Activated naive CD8-positive, alpha-beta T cell treated with anti-CD3 and anti-CD28 coated beads, Interleukin-2, amount 50 U/mL, for 24 hours (primary cell): ENCODE measurements at regions not wholly inside any gene's neighbourhood (a gene's known extent, or its start where the extent isn't known, plus 50 kb on each side); places are given as distances from the start of the nearest gene placed in this dataset.
"Not testable (repeated sequence)": the region's sequence is repeated elsewhere in the genome, so short reads cannot be mapped to it uniquely, and the experiment has no call there.

ENCODE experiments used
- ATAC-seq: fragments of 150-1000 bp; cut with Tn5 transposase; one replicate; pipeline ENCODE4 v1.10.0; 2021
- DNase-seq: peaks from one replicate; pipeline ENCODE4 v3.0.0; 2021
- H3K27ac Mint-ChIP-seq: one replicate; pipeline ENCODE4 v1.8.0; 2021; ENCODE audit warnings: mild to moderate bottlenecking, mixed read lengths
- H3K27me3 Mint-ChIP-seq: one replicate; pipeline ENCODE4 v1.8.0; 2021; ENCODE audit warnings: mixed read lengths
- H3K36me3 Mint-ChIP-seq: one replicate; pipeline ENCODE4 v1.8.0; 2021; ENCODE audit warnings: low read depth, mixed read lengths
- H3K4me1 Mint-ChIP-seq: one replicate; pipeline ENCODE4 v1.8.0; 2021; ENCODE audit warnings: mixed read lengths
- H3K4me3 Mint-ChIP-seq: one replicate; pipeline ENCODE4 v1.8.0; 2021; ENCODE audit warnings: mild to moderate bottlenecking, moderate library complexity, mixed read lengths
- H3K9me3 Mint-ChIP-seq: one replicate; pipeline ENCODE4 v1.8.0; 2021; ENCODE audit warnings: mixed read lengths

DNA sequence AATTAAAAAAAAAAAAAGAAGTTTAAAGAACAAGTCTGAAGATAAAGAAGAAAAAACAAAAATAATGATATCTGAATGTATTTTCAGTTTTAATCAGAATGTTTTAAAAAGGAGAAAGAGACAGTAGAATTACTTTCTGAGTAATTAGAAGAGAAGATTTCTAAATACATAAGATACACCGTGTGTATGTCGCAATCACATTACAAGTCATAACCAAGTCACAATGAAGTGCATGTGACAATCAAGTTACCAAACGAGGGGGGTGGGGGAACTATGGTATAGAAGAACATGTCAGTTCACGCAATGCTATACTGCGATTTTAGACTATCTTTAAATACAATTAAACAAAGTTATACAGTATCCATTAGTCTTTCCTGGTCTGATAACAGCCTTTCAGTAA, 1464.1 kb upstream of the FLRT2 start:
- Mint-ChIP-seq H3K4me3 (no peak overlapping the region), H3K36me3 (no peaks in the 10 kb centered on the region), H3K4me1 (no peaks in the 10 kb centered on the region), H3K27me3 (no peaks in the 10 kb centered on the region), H3K9me3 (peaks cover 11% of the 10 kb centered on the region), H3K27ac (no peak overlapping the region)
- no peak for ATAC-seq
- no peak for DNase-seq

GRCh38 chr14:84068288-84068687, 1461.7 kb upstream of the FLRT2 start:
- no peak overlapping the region for H3K4me3 Mint-ChIP-seq
- H3K36me3 Mint-ChIP-seq: no peaks in the 10 kb centered on the region
- H3K27me3 Mint-ChIP-seq: no peaks in the 10 kb centered on the region
- H3K4me1 Mint-ChIP-seq: no peaks in the 10 kb centered on the region
- H3K9me3 Mint-ChIP-seq: peaks cover 8% of the 10 kb centered on the region
- H3K27ac Mint-ChIP-seq: no peak overlapping the region
- DNase-seq (no peak), ATAC-seq (no peak)

DNA sequence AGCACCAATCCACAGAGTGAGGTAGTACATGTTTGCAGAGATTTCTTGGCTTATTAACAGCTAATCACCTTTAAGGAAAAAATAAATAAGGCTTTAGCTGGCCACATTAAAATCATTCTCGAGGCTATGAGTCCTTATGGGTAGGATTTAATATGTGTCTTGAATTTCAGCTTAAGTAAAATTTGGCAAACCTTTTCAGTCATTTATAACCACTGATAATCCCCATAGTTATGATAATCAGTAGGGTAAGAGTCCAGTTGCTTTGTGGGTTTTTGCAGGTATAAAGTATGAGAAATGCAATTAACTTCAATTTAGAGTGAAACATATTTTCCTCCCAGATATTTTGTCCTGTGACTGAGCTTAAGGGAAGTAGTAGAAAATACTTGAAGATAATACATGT, 1458.9 kb upstream of the FLRT2 start:
- H3K27ac Mint-ChIP-seq: no peak overlapping the region

DNA sequence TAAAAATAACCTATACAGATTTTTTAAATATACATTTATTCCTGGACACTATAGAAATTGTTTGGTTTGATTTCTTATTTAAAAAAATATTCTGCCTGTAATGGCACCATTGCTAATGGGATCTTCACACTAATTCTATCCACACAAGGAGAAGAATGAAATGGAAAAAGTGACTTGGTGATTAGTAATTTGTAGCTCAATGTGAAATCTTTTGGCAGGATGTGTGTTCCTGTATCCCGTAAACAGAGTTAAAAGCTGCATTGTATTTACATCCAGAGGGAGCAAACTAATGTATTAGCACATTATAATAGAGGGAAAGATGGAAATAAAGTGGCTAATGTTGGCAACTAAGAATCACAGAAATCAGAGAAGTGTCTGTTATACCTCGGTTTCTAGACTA, 1455.3 kb upstream of the FLRT2 start:
- no peaks in the 10 kb centered on the region for H3K27me3 Mint-ChIP-seq
- no peaks in the 10 kb centered on the region for H3K4me1 Mint-ChIP-seq
- peaks cover 4% of the 10 kb centered on the region for H3K9me3 Mint-ChIP-seq
- no peak overlapping the region for H3K4me3 Mint-ChIP-seq
- no peak overlapping the region for H3K27ac Mint-ChIP-seq
- ATAC-seq (no peak), DNase-seq (no peak)
- H3K36me3 Mint-ChIP-seq: no peaks in the 10 kb centered on the region

More for the DNA sequence above, 1458.9 kb upstream of the FLRT2 start:
- DNase-seq (no peak), ATAC-seq (no peak)
- H3K36me3 Mint-ChIP-seq: no peaks in the 10 kb centered on the region
- H3K27me3 Mint-ChIP-seq: no peaks in the 10 kb centered on the region
- H3K9me3 Mint-ChIP-seq: peaks cover 12% of the 10 kb centered on the region
- no peaks in the 10 kb centered on the region for H3K4me1 Mint-ChIP-seq
- H3K4me3 Mint-ChIP-seq: no peak overlapping the region

DNA sequence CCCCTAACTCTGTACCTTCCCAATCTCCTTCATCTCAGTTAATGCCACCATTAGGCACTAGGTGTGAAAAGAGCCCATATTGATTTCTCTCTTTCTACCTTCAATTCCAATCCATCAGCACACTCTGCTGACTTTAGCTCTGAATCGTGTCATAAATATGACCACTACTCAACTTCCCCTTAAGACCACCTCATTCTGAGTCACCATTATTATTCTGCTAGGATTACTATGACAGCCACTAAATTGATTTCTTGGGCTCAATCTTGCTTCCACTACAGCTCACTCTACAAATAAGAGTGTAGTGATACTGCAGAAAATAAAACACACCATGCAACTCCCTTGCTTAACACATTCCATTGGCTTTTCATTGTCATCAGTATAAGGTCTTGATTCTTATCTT, 1449.0 kb upstream of the FLRT2 start:
- H3K9me3 Mint-ChIP-seq: peaks cover 16% of the 10 kb centered on the region
- H3K27ac Mint-ChIP-seq: no peak overlapping the region
- no peaks in the 10 kb centered on the region for H3K4me1 Mint-ChIP-seq
- H3K27me3 Mint-ChIP-seq: no peaks in the 10 kb centered on the region
- DNase-seq (no peak), ATAC-seq (no peak)
- H3K4me3 Mint-ChIP-seq: no peak overlapping the region
- no peaks in the 10 kb centered on the region for H3K36me3 Mint-ChIP-seq

GRCh38 chr14:84084056-84084630, 1445.8 kb upstream of the FLRT2 start:
- no peak overlapping the region for H3K4me3 Mint-ChIP-seq
- peaks cover 16% of the 10 kb centered on the region for H3K9me3 Mint-ChIP-seq
- no peaks in the 10 kb centered on the region for H3K4me1 Mint-ChIP-seq
- H3K27ac Mint-ChIP-seq: no peak overlapping the region
- DNase-seq (no peak), ATAC-seq (no peak)
- H3K36me3 Mint-ChIP-seq: no peaks in the 10 kb centered on the region
- no peaks in the 10 kb centered on the region for H3K27me3 Mint-ChIP-seq

DNA sequence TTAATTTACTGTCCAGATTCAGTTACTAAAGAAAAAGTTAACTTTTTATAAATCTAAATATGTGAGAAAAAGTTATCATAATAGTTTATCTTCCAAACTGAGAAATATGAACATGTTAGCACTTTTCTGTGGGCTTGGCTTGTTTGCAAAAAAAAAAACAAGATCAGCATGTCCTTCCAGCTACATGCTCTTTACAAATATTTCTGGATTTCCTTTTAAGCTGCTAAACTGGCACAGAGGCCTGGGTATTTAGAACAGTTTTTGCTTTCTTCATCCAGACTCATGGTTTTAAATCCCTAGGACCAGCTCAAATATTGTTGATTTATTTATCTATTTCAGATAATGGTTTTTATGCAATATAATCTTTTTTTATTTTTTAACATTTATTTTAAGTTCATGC, 1444.5 kb upstream of the FLRT2 start:
- H3K36me3 Mint-ChIP-seq: no peaks in the 10 kb centered on the region
- no peaks in the 10 kb centered on the region for H3K27me3 Mint-ChIP-seq
- ATAC-seq: no peak
- H3K9me3 Mint-ChIP-seq: peaks cover 12% of the 10 kb centered on the region
- no peaks in the 10 kb centered on the region for H3K4me1 Mint-ChIP-seq
- no peak overlapping the region for H3K27ac Mint-ChIP-seq
- DNase-seq: no peak
- no peak overlapping the region for H3K4me3 Mint-ChIP-seq

GRCh38 chr14:84086714-84087113, 1443.2 kb upstream of the FLRT2 start:
- H3K4me1 Mint-ChIP-seq: no peaks in the 10 kb centered on the region
- H3K27ac Mint-ChIP-seq: no peak overlapping the region
- peaks cover 5% of the 10 kb centered on the region for H3K9me3 Mint-ChIP-seq
- no peaks in the 10 kb centered on the region for H3K27me3 Mint-ChIP-seq
- DNase-seq: no peak
- H3K36me3 Mint-ChIP-seq: no peaks in the 10 kb centered on the region
- no peak for ATAC-seq
- no peak overlapping the region for H3K4me3 Mint-ChIP-seq

DNA sequence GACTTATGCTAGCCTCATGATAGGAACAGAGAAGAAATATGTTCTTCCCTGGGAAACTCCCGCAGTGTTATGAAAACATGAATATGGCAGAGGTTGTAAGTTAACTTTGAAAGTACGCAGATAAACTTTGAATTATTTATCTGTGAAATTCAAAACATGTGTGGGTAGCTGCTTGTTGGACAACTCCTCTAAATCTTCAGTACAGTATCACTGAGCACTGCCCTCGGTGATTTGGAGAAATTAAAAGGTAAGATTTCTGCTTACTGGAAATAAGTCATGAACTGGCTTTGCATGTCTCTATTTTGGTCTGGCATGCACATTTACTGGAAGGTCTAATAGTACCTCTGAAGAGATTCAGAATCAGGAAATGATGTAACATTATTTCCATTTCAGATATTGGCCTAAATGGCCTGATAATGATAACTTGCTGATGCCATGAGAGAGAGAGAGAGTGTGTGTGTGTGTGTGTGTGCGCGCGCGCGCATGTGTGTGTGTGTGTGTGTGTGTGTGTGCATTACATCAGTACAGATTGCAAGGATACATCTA, 1441.9 kb upstream of the FLRT2 start:
- no peak for DNase-seq
- ATAC-seq: no peak
- Mint-ChIP-seq H3K27ac (no peak overlapping the region), H3K4me1 (no peaks in the 10 kb centered on the region), H3K27me3 (no peaks in the 10 kb centered on the region), H3K36me3 (no peaks in the 10 kb centered on the region), H3K9me3 (peaks cover 5% of the 10 kb centered on the region), H3K4me3 (no peak overlapping the region)

DNA sequence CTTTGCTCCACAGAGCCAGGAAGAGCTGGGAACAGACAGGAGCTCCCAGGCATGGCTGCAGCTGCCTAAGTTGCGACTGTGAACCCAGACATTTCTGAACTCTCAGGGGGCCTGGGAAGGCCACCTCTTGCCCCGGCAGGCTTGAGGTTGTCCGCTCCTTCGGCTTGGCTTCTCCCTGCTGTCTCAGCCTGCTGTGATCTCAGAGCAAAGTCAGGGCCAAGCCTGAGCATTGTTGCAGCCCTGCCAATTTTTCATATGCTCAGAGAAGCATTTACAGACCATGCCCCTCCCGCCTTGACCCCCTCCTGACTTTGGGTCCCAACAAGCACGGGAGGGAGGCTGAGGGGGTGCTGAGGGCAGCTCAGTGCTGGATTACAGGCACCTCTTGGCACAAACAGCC, 1439.1 kb upstream of the FLRT2 start:
- Mint-ChIP-seq H3K36me3 (no peaks in the 10 kb centered on the region), H3K27ac (no peak overlapping the region), H3K4me1 (no peaks in the 10 kb centered on the region), H3K4me3 (no peak overlapping the region), H3K9me3 (no peaks in the 10 kb centered on the region), H3K27me3 (no peaks in the 10 kb centered on the region)
- DNase-seq (no peak), ATAC-seq (no peak)

GRCh38 chr14:84095681-84096080, 1434.3 kb upstream of the FLRT2 start:
- Mint-ChIP-seq H3K27ac (no peak overlapping the region), H3K4me1 (no peaks in the 10 kb centered on the region), H3K27me3 (no peaks in the 10 kb centered on the region), H3K36me3 (no peaks in the 10 kb centered on the region), H3K9me3 (peaks cover 5% of the 10 kb centered on the region), H3K4me3 (no peak overlapping the region)
- DNase-seq (no peak), ATAC-seq (no peak)

- H3K9me3 Mint-ChIP-seq: peaks cover 13% of the 10 kb centered on the region
- ATAC-seq: no peak
- no peaks in the 10 kb centered on the region for H3K4me1 Mint-ChIP-seq
- H3K36me3 Mint-ChIP-seq: no peaks in the 10 kb centered on the region
- no peak overlapping the region for H3K27ac Mint-ChIP-seq
- no peak for DNase-seq
- no peak overlapping the region for H3K4me3 Mint-ChIP-seq
- H3K27me3 Mint-ChIP-seq: no peaks in the 10 kb centered on the region
Measured at GRCh38 chr14:84098261-84098660, 1431.7 kb upstream of the FLRT2 start.

DNA sequence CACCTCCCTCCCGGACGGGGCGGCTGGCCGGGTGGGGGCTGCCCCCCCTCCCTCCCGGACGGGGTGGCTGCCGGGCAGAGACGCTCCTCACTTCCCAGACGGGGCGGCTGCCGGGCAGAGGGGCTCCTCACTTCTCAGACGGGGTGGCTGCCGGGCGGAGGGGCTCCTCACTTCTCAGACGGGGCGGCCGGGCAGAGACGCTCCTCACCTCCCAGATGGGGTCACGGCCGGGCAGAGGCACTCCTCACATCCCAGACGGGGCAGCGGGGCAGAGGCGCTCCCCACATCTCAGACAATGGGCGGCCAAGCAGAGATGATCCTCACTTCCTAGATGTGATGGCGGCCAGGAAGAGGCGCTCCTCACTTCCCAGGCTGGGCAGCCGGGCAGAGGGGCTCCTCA, 1430.4 kb upstream of the FLRT2 start:
- H3K4me1 Mint-ChIP-seq, H3K27me3 Mint-ChIP-seq, H3K36me3 Mint-ChIP-seq, DNase-seq, H3K4me3 Mint-ChIP-seq, H3K27ac Mint-ChIP-seq, ATAC-seq: not testable (repeated sequence)
- peaks cover 13% of the 10 kb centered on the region for H3K9me3 Mint-ChIP-seq

DNA sequence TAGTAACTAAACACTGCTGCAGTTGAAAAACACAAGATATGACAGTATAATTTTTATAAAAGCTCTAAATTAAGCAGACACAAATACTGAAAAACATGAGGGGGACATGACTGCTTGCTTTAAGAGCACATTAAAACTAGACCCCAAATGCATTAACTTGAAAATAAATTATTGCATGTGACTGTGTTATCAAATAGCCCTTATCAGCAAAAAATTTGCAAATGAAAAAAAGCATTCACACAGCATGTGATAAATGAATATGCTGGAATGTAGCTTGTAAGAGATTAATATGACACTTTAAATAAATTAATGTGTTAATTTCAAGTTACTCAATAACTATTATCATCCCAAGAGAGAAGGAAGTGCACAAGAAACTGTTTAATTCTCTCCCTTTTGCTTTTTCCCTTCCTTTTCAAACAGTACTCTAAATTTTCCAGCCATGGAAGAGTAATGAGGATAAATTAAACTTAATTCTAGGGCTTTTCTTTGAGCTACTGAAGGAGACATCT, 1422.1 kb upstream of the FLRT2 start:
- H3K4me3 Mint-ChIP-seq: no peak overlapping the region
- peaks cover 17% of the 10 kb centered on the region for H3K9me3 Mint-ChIP-seq
- H3K4me1 Mint-ChIP-seq: no peaks in the 10 kb centered on the region
- no peak overlapping the region for H3K27ac Mint-ChIP-seq
- ATAC-seq (no peak), DNase-seq (no peak)
- H3K27me3 Mint-ChIP-seq: no peaks in the 10 kb centered on the region
- no peaks in the 10 kb centered on the region for H3K36me3 Mint-ChIP-seq

GRCh38 chr14:84108746-84109457, 1421.0 kb upstream of the FLRT2 start:
- peaks cover 21% of the 10 kb centered on the region for H3K9me3 Mint-ChIP-seq
- no peak overlapping the region for H3K4me3 Mint-ChIP-seq
- no peaks in the 10 kb centered on the region for H3K4me1 Mint-ChIP-seq
- no peaks in the 10 kb centered on the region for H3K36me3 Mint-ChIP-seq
- H3K27ac Mint-ChIP-seq: no peak overlapping the region
- DNase-seq: no peak
- peak; percentile 57 for ATAC-seq
- H3K27me3 Mint-ChIP-seq: no peaks in the 10 kb centered on the region
